ENCODE measurements at regions not wholly inside any gene's neighbourhood (a gene's known extent, or its start where the extent isn't known, plus 50 kb on each side); places are given as distances from the start of the nearest gene placed in this dataset.

GRCh38 chr2:78355967-78356366 lies 669.5 kb upstream of the REG3G start:
- intact Hi-C loops (cut with DNase I, micrococcal nuclease) = no loop called here
- Histone ChIP-seq H3K9me3 (no peaks in the 10 kb centered on the region), H3K4me1 (ENCODE audit: low read depth) (no peaks in the 10 kb centered on the region), H3K36me3 (ENCODE audit: low read depth) (no peaks in the 10 kb centered on the region), H3K4me3 (no peak overlapping the region)
- no peak for TF ChIP-seq CTCF (IDR thresholded peaks at IDR 0.05)
- no peak for DNase-seq
- no peak for ATAC-seq

- no peak for TF ChIP-seq CTCF (IDR thresholded peaks at IDR 0.05)
- ATAC-seq = no peak
- intact Hi-C loops (cut with DNase I, micrococcal nuclease) = no loop called here
- Histone ChIP-seq H3K4me3 (no peak overlapping the region), H3K36me3 (ENCODE audit: low read depth) (no peaks in the 10 kb centered on the region), H3K9me3 (no peaks in the 10 kb centered on the region), H3K4me1 (ENCODE audit: low read depth) (no peaks in the 10 kb centered on the region)
- DNase-seq = no peak
These were observed 641.9 kb upstream of the REG3G start for GRCh38 chr2:78383576-78383975.

- Histone ChIP-seq H3K9me3 (no peaks in the 10 kb centered on the region), H3K4me1 (ENCODE audit: low read depth) (no peaks in the 10 kb centered on the region), H3K36me3 (ENCODE audit: low read depth) (no peaks in the 10 kb centered on the region), H3K4me3 (no peak overlapping the region)
- DNase-seq = no peak
- intact Hi-C loops (cut with DNase I, micrococcal nuclease) = no loop called here
- no peak for TF ChIP-seq CTCF (IDR thresholded peaks at IDR 0.05)
- ATAC-seq = no peak
These were observed 628.3 kb upstream of the REG3G start for GRCh38 chr2:78397198-78397597.

GRCh38 chr2:78407960-78408794 lies 617.3 kb upstream of the REG3G start:
- H3K36me3 ChIP-seq (ENCODE audit: low read depth) = no peaks in the 10 kb centered on the region
- intact Hi-C loops (cut with DNase I, micrococcal nuclease) = no loop called here
- ATAC-seq = no peak
- TF ChIP-seq CTCF (IDR thresholded peaks at IDR 0.05) = no peak
- no peaks in the 10 kb centered on the region for H3K4me1 ChIP-seq (ENCODE audit: low read depth)
- no peak overlapping the region for H3K4me3 ChIP-seq
- H3K9me3 ChIP-seq = no peaks in the 10 kb centered on the region
- peak in 1 of 3 donors; percentile 16 for DNase-seq

GRCh38 chr2:78408795-78409118 lies 616.7 kb upstream of the REG3G start:
- intact Hi-C loops (cut with DNase I, micrococcal nuclease) = no loop called here
- no peak for ATAC-seq
- DNase-seq = peak in 1 of 3 donors; percentile 24
- H3K4me3 ChIP-seq = no peak overlapping the region
- no peaks in the 10 kb centered on the region for H3K9me3 ChIP-seq
- H3K4me1 ChIP-seq (ENCODE audit: low read depth) = no peaks in the 10 kb centered on the region
- TF ChIP-seq CTCF (IDR thresholded peaks at IDR 0.05) = no peak
- no peaks in the 10 kb centered on the region for H3K36me3 ChIP-seq (ENCODE audit: low read depth)

GRCh38 chr2:78411303-78411702 lies 614.2 kb upstream of the REG3G start:
- ATAC-seq (no peak), DNase-seq (no peak)
- Histone ChIP-seq H3K9me3 (no peaks in the 10 kb centered on the region), H3K4me1 (ENCODE audit: low read depth) (no peaks in the 10 kb centered on the region), H3K36me3 (ENCODE audit: low read depth) (no peaks in the 10 kb centered on the region), H3K4me3 (no peak overlapping the region)
- no peak for TF ChIP-seq CTCF (IDR thresholded peaks at IDR 0.05)
- intact Hi-C loops (cut with DNase I, micrococcal nuclease) = no loop called here
